Upper lobe of left lung (tissue), 4 donors: ENCODE measurements at regions not wholly inside any gene's neighbourhood (a gene's known extent, or its start where the extent isn't known, plus 50 kb on each side); places are given as distances from the start of the nearest gene placed in this dataset.

Experiments used
- POLR2AphosphoS5 ChIP-seq, 2 donors: sonication (generic); formaldehyde crosslinking; IDR thresholded peaks; one replicate each; pipeline ENCODE4 v1.5.1; 2017; ENCODE audit warnings: antibody characterized with exemption in 2 of 2
- TF ChIP-seq, protein P1 (sequence below), 6 experiments: fragments of 450-650 bp in 4 of 6; fragments of 200-600 bp in 2 of 6; sonication (generic) in 2 of 6; IDR thresholded peaks; one replicate each; pipeline ENCODE4 v1.5.1; 2016 to 2019; ENCODE audit warnings: antibody characterized with exemption in 6 of 6

DNA sequence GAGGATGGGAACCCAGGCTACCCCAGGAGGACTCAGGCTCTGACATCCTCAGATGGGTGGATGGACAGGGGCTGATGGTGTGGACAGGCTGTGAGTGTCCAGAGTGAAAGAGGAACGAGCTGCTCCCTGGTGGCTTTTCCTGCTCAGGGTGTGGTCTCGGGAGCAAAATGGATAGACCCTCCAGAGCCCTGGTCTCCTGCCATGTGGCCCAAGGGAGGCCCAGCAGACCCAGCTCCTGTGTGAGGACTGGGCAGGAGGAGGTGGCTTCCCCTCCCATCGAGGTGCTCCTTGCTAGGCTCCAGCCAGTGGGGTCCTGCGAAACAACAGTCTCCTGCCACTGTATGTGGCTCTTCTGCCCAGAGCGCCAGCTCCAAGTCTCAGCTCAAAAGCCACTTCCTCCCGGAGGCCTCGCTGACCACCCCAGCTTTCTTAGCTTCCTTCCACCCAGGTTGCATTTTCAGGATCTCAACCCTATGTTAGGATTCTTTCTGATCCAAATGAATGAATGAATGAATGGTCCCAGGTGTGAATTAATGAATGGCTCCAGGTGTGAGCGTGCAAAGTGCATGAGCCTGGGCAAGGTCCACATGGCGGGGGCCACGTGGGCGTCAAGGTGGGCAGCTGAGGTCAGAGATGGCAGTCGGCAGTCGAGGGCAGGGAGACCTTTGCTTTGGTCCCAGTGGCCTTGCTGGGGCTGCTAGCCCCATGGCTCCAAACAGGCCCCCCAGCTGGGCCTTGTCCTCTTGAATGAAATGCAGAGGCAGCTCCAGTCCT is 120.3 kb upstream of the CIBAR2 start:
- TF ChIP-seq, protein P1, sequence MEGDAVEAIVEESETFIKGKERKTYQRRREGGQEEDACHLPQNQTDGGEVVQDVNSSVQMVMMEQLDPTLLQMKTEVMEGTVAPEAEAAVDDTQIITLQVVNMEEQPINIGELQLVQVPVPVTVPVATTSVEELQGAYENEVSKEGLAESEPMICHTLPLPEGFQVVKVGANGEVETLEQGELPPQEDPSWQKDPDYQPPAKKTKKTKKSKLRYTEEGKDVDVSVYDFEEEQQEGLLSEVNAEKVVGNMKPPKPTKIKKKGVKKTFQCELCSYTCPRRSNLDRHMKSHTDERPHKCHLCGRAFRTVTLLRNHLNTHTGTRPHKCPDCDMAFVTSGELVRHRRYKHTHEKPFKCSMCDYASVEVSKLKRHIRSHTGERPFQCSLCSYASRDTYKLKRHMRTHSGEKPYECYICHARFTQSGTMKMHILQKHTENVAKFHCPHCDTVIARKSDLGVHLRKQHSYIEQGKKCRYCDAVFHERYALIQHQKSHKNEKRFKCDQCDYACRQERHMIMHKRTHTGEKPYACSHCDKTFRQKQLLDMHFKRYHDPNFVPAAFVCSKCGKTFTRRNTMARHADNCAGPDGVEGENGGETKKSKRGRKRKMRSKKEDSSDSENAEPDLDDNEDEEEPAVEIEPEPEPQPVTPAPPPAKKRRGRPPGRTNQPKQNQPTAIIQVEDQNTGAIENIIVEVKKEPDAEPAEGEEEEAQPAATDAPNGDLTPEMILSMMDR (IDR thresholded peaks at IDR 0.05) = no peak
- TF ChIP-seq POLR2AphosphoS5 (IDR thresholded peaks at IDR 0.05) = no peak
